ENCODE measurements at regions not wholly inside any gene's neighbourhood (a gene's known extent, or its start where the extent isn't known, plus 50 kb on each side); places are given as distances from the start of the nearest gene placed in this dataset.

- DNase-seq: no peak
Observed at GRCh38 chrX:17917945-17918577, 57.0 kb upstream of the RAI2 start.

GRCh38 chrX:17913801-17914200, 52.7 kb upstream of the RAI2 start:
- no peak for DNase-seq

Data from CD4-positive, alpha-beta T cell treated with Interleukin-17A for 1 hour (primary cell).